GM18951 (cell line): ENCODE measurements at regions not wholly inside any gene's neighbourhood (a gene's known extent, or its start where the extent isn't known, plus 50 kb on each side); places are given as distances from the start of the nearest gene placed in this dataset.
"Not testable (repeated sequence)": the region's sequence is repeated elsewhere in the genome, so short reads cannot be mapped to it uniquely, and the experiment has no call there.

ENCODE experiments used
- POLR2A ChIP-seq: IDR thresholded peaks from 4 replicates; pipeline ENCODE4 v1.6.1; 2011; ENCODE audit warnings: mild to moderate bottlenecking; ENCODE audit not compliant: insufficient read length, insufficient read depth; ENCODE audit errors: extremely low read depth
- in situ Hi-C: fragments of 300-500 bp; cut with MboI; formaldehyde crosslinking; loops from one replicate; pipeline ENCODE4 v1.12.0; 2022; ENCODE audit warnings: low sequenced_read_pairs, mixed read lengths, inconsistent platforms; ENCODE audit not compliant: unreplicated experiment

DNA sequence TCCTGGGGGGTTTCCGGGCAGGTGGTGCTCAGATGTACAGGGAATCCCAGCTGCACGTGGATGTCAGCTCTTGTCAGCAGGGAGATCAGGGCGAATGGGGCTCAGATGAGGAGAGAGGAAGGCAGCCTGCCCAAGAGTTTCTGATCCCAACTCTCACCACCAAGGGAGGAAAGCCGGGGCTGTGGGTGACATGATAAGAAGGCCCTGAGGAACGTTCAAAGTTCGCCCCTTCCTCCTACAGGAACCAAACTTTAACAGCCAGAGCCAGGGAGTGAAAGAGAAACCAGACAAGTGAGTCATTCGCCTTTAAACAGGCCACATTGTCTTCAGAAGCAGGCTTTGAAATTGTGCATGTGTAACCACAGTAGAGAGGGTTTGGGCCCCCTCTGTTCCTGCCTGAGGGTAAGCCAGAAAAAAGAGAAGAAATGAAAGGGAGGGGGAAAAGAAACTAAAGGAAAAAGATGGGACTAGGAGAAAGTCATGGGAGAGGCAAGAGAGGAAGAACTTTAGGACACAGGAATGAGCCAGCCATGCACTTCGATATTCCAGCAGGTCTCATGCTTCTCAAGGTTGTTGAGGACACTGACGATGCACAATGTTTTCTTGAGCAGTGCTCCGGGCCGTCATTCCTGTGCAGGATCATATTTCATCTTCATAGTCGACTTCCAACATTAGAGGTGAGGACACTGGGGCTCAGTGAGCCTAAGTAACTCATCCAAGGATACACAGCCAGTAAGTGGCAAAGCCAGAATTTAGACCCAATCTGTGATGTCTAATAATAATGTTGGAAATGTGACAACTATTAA, 691.4 kb upstream of the TBX3 start:
- TF ChIP-seq POLR2A: no peak
- in situ Hi-C loops: no loop called here

DNA sequence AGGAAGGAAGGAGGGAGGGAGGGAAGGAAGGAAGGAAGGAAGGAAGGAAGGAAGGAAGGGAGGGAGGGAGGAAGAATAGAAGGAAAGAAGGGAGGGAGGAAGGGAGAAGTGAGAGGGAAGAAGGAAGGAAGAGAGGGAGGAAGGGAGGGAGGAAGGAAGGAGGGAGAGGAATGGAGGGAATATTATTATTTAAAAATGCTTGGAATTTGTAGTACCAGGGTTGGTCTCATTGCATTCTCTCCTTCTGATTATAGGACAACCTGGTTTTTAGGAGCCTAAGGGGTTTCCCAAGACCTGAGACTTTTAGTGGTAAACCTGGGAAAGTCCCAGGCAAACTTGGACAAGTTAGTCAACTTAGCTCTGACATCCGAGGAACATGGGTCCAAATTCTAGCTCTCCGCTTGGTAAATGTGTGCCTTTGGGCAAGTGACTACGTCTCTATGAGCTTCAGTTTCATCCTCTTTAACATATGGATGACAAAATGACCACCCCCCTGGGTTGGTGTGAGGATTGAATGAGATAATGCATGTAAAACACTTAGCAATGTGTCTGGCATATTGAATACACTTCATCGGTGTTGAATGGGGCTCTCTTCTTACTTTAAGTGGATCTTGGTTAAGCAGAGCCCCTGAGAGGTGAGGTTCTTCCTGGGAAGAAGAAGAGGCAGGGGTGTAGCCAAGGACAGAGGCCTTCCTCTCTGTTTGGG, 690.7 kb upstream of the TBX3 start:
- in situ Hi-C loops: no loop called here

DNA sequence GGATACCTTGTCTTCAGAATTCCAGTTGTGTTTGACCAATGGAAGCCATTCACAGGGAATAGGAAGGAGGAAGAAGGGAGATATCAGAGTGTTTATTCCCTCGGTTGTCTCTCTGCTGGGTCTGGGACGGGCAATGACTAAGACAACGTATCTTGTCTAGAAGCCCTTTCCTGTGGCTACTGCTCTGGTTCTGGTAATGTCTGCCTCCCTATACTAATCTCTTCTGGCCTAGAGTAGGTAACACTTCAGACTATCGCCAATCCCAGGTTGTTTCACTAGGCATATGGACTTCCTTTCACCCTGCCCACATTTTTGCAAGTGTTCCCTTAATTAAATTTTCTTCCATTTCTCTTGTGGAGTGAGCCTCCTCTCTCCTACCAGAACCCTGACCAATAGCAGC, 687.7 kb upstream of the TBX3 start:
- in situ Hi-C loops: no loop called here
- no peak for TF ChIP-seq POLR2A

More for the DNA sequence above, 690.7 kb upstream of the TBX3 start:
- TF ChIP-seq POLR2A: no peak

GRCh38 chr12:115370650-115371049, 686.7 kb upstream of the TBX3 start:
- in situ Hi-C loops: no loop called here
- TF ChIP-seq POLR2A: no peak

DNA sequence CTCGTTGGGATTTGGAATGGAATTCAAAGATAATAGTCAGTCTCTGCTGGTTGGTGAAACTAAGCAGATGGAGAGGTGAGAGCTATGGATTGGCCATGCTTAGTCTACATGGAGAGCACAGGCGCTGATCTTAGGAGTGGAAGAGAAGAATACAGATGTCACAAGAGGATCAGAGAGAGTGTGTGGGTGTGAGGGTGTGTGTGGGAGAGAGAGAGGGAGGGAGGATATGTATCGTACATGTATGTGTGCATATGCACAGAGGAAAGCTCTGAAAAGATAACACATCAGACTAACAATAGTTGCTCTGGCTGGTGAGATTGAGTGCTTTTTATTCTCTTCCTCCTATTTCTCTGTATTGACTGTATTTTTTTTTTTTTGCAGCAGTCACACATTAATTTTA, 686.2 kb upstream of the TBX3 start:
- no peak for TF ChIP-seq POLR2A
- in situ Hi-C loops: no loop called here

GRCh38 chr12:115366277-115366676, 682.3 kb upstream of the TBX3 start:
- in situ Hi-C loops: not testable (repeated sequence)

- in situ Hi-C loops: not testable (repeated sequence)
These were observed 681.8 kb upstream of the TBX3 start for GRCh38 chr12:115365765-115366164.

GRCh38 chr12:115364921-115365320, 680.9 kb upstream of the TBX3 start:
- TF ChIP-seq POLR2A: no peak
- in situ Hi-C loops: no loop called here

- in situ Hi-C loops: no loop called here
- TF ChIP-seq POLR2A: no peak
These were observed 678.5 kb upstream of the TBX3 start for GRCh38 chr12:115362339-115362976.

DNA sequence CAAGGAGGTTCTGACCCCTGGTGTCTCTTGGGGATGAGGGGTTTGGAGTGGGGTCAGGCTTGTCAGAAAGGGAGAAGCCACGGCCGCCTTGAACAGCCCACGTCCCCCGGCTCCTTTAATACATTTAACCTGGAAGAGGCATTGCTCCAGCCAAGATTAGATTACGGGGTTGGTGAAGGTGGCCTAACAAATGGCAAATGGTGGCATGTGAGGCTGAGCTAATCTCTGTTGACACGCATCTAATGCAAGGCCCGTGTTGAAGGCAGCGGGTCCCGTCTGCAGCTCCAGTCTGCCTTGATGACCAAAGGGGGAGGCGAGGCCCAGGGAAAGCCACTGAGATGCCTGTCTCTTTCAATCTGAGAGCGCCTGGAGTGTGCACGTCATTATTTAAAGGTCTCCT, 673.7 kb upstream of the TBX3 start:
- no peak for TF ChIP-seq POLR2A
- in situ Hi-C loops: no loop called here

GRCh38 chr12:115355301-115355700, 671.3 kb upstream of the TBX3 start:
- in situ Hi-C loops: no loop called here
- no peak for TF ChIP-seq POLR2A

- in situ Hi-C loops: no loop called here
- TF ChIP-seq POLR2A: no peak
These were observed 670.3 kb upstream of the TBX3 start for GRCh38 chr12:115354007-115354890.

DNA sequence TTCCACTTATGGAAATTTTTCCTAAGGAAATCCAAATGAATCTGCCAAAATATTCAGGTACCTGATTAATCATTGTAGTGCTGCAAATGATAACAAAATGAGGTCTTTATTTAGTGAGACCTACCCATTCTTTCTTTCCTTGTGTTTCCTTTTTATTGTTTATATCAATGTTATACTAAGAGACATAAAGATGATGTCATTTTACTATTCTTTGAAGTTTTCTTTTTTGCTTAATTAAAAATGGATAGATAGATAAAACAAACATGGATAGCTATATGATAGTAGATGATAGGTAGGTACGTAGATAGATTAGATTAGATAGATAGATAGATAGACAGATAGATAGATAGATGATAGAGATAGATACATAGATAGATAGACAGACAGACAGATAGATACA, 669.5 kb upstream of the TBX3 start:
- no peak for TF ChIP-seq POLR2A
- in situ Hi-C loops: no loop called here
